NB4 (cell line): ENCODE measurements at regions not wholly inside any gene's neighbourhood (a gene's known extent, or its start where the extent isn't known, plus 50 kb on each side); places are given as distances from the start of the nearest gene placed in this dataset.

Experiments
- DNase-seq: peaks from one replicate; pipeline ENCODE4 v3.0.0; 2010; ENCODE audit warnings: low read depth
- H3K4me3 ChIP-seq: one replicate; pipeline ENCODE4 v1.5.1; 2011; ENCODE audit warnings: mild to moderate bottlenecking, low read depth, low read length, moderate library complexity
- CTCF ChIP-seq: IDR thresholded peaks from one replicate; pipeline ENCODE4 v1.5.1; 2012; ENCODE audit warnings: low read depth, low read length
- MAX ChIP-seq: IDR thresholded peaks from 2 replicates; pipeline ENCODE4 v1.6.1; 2011; ENCODE audit warnings: low read depth, low read length
- MYC ChIP-seq: IDR thresholded peaks from 2 replicates; pipeline ENCODE4 v1.6.1; 2011; ENCODE audit warnings: low read depth, low read length
- POLR2A ChIP-seq: IDR thresholded peaks from 2 replicates; pipeline ENCODE4 v1.6.1; 2011; ENCODE audit warnings: mild to moderate bottlenecking; ENCODE audit not compliant: insufficient read length; ENCODE audit errors: extremely low read depth

- TF ChIP-seq CTCF = no peak
- no peak for TF ChIP-seq MYC
- TF ChIP-seq POLR2A = no peak
- TF ChIP-seq MAX = no peak
- H3K4me3 ChIP-seq = no peak overlapping the region
- DNase-seq = no peak
These were observed 830.5 kb upstream of the KLHL29 start for GRCh38 chr2:22554453-22554852.

GRCh38 chr2:22557406-22557805 lies 827.6 kb upstream of the KLHL29 start:
- DNase-seq = no peak

GRCh38 chr2:22560021-22560420 lies 825.0 kb upstream of the KLHL29 start:
- TF ChIP-seq POLR2A = no peak
- TF ChIP-seq CTCF = no peak
- no peak for TF ChIP-seq MYC
- TF ChIP-seq MAX = no peak
- no peak overlapping the region for H3K4me3 ChIP-seq
- DNase-seq = no peak

More at GRCh38 chr2:22557406-22557805, 827.6 kb upstream of the KLHL29 start:
- no peak for TF ChIP-seq MYC
- no peak for TF ChIP-seq POLR2A
- TF ChIP-seq CTCF = no peak
- no peak for TF ChIP-seq MAX
- H3K4me3 ChIP-seq = no peak overlapping the region

GRCh38 chr2:22579341-22579740 lies 805.6 kb upstream of the KLHL29 start:
- no peak for TF ChIP-seq POLR2A
- TF ChIP-seq MYC = no peak
- no peak for TF ChIP-seq MAX
- TF ChIP-seq CTCF = no peak
- no peak for DNase-seq
- H3K4me3 ChIP-seq = no peak overlapping the region

GRCh38 chr2:22582107-22582506 lies 802.9 kb upstream of the KLHL29 start:
- no peak for DNase-seq
- TF ChIP-seq POLR2A (no peak), MAX (no peak), CTCF (no peak), MYC (no peak)
- no peak overlapping the region for H3K4me3 ChIP-seq

GRCh38 chr2:22596306-22596705 lies 788.7 kb upstream of the KLHL29 start:
- TF ChIP-seq POLR2A (no peak), MAX (no peak), CTCF (no peak), MYC (no peak)
- DNase-seq = no peak
- no peak overlapping the region for H3K4me3 ChIP-seq
